ENCODE measurements at regions not wholly inside any gene's neighbourhood (a gene's known extent, or its start where the extent isn't known, plus 50 kb on each side); places are given as distances from the start of the nearest gene placed in this dataset.

- H3K4me3 ChIP-seq (ENCODE audit: control extremely low read depth in 1 of 5, extremely low read depth in 1 of 5, insufficient read depth in 1 of 5, low read depth in 2 of 5, low read length in 4 of 5): no peak overlapping the region
- Mint-ChIP-seq H3K4me3 (no peak overlapping the region), H3K27me3 (no peaks in the 10 kb centered on the region), H3K4me1 (no peaks in the 10 kb centered on the region), H3K27ac (no peak overlapping the region), H3K9me3 (ENCODE audit: insufficient read depth) (no peaks in the 10 kb centered on the region)
- no peaks in the 10 kb centered on the region for H4K20me1 ChIP-seq (ENCODE audit: control insufficient read depth, insufficient read depth, low read length, poor library complexity, severe bottlenecking)
- no peaks in the 10 kb centered on the region for H3K79me2 ChIP-seq (ENCODE audit: control insufficient read depth, insufficient read depth, low read length)
- H3K27ac ChIP-seq (ENCODE audit: low read length in 2 of 2): no peak overlapping the region
- no peak for TF ChIP-seq EZH2 (IDR thresholded peaks at IDR 0.05; ENCODE audit: borderline replicate concordance, insufficient read depth, low read depth, low read length, poor library complexity, severe bottlenecking)
- no peak for TF ChIP-seq CTCF (IDR thresholded peaks at IDR 0.05)
- CTCF ChIA-PET: no interaction called here
- no peak overlapping the region for H3K9ac ChIP-seq (ENCODE audit: low read length)
- H3K27me3 ChIP-seq (replicated peaks in 1 of 4; ENCODE audit: control extremely low read depth in 1 of 4, control insufficient read depth in 3 of 4, insufficient read depth in 4 of 4, low read length in 3 of 4): no peaks in the 10 kb centered on the region
- DNase-seq: no peak
- intact Hi-C loops (cut with micrococcal nuclease): no loop called here
- no peak for ATAC-seq (ENCODE audit: low read depth)
- H3K4me1 ChIP-seq (ENCODE audit: control insufficient read depth in 2 of 2, insufficient read depth in 2 of 2, low read length in 2 of 2): no peaks in the 10 kb centered on the region
- no peaks in the 10 kb centered on the region for H3K9me3 ChIP-seq (ENCODE audit: control extremely low read depth in 1 of 3, control insufficient read depth in 2 of 3, insufficient read depth in 1 of 3, low read length in 2 of 3)
- POLR2A ChIA-PET: no interaction called here
- no peak overlapping the region for H3K4me2 ChIP-seq (replicated peaks; ENCODE audit: low read depth, low read length, poor library complexity, severe bottlenecking)
- H2AFZ ChIP-seq (ENCODE audit: insufficient read depth, low read depth, low read length, poor library complexity, severe bottlenecking): no peak overlapping the region
- H3K36me3 ChIP-seq (replicated peaks in 1 of 2; ENCODE audit: control extremely low read depth in 1 of 2, control insufficient read depth in 1 of 2, extremely low read depth in 1 of 2, insufficient read depth in 2 of 2, low read length in 1 of 2): no peaks in the 10 kb centered on the region
Measured at GRCh38 chr2:139383532-139383931, 603.3 kb upstream of the NXPH2 start.

DNA sequence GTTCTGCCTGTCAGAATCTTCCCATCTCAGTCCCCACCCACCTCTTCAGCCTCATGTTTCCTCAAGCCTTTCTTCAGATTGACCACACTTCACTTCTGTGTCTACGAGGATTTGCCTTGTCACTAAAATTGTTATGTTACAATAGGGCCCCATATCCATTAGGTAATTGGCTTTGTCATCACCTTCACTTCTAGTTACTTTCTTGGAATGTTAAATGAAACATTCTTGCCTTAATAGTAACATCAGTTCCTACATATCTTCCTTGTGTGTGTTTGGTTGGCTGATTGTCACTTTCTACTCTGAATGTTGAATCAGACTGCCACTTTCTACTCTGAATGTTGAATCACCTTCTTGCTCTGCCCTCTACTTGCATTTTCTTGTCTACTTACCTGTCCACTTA lies 599.9 kb upstream of the NXPH2 start:
- Mint-ChIP-seq H3K4me3 (no peak overlapping the region), H3K27me3 (no peaks in the 10 kb centered on the region), H3K27ac (no peak overlapping the region), H3K4me1 (no peaks in the 10 kb centered on the region), H3K9me3 (ENCODE audit: insufficient read depth) (no peaks in the 10 kb centered on the region)
- H3K79me2 ChIP-seq (ENCODE audit: control insufficient read depth, insufficient read depth, low read length): no peaks in the 10 kb centered on the region
- no peak overlapping the region for H3K9ac ChIP-seq (ENCODE audit: low read length)
- H3K4me2 ChIP-seq (replicated peaks; ENCODE audit: low read depth, low read length, poor library complexity, severe bottlenecking): no peak overlapping the region
- WGBS (ENCODE audit: insufficient coverage): no CpG with 5 or more reads among the region's 1 CpG
- TF ChIP-seq CTCF (IDR thresholded peaks at IDR 0.05): no peak
- no peak for DNase-seq
- no peaks in the 10 kb centered on the region for H3K36me3 ChIP-seq (replicated peaks in 1 of 2; ENCODE audit: control extremely low read depth in 1 of 2, control insufficient read depth in 1 of 2, extremely low read depth in 1 of 2, insufficient read depth in 2 of 2, low read length in 1 of 2)
- H3K9me3 ChIP-seq (ENCODE audit: control extremely low read depth in 1 of 3, control insufficient read depth in 2 of 3, insufficient read depth in 1 of 3, low read length in 2 of 3): no peaks in the 10 kb centered on the region
- H2AFZ ChIP-seq (ENCODE audit: insufficient read depth, low read depth, low read length, poor library complexity, severe bottlenecking): no peak overlapping the region
- ChIA-PET POLR2A (no interaction called here), CTCF (no interaction called here)
- no peaks in the 10 kb centered on the region for H4K20me1 ChIP-seq (ENCODE audit: control insufficient read depth, insufficient read depth, low read length, poor library complexity, severe bottlenecking)
- no peak overlapping the region for H3K27ac ChIP-seq (ENCODE audit: low read length in 2 of 2)
- ATAC-seq (ENCODE audit: low read depth): no peak
- H3K4me1 ChIP-seq (ENCODE audit: control insufficient read depth in 2 of 2, insufficient read depth in 2 of 2, low read length in 2 of 2): no peaks in the 10 kb centered on the region
- H3K4me3 ChIP-seq (ENCODE audit: control extremely low read depth in 1 of 5, extremely low read depth in 1 of 5, insufficient read depth in 1 of 5, low read depth in 2 of 5, low read length in 4 of 5): no peak overlapping the region
- no peaks in the 10 kb centered on the region for H3K27me3 ChIP-seq (replicated peaks in 1 of 4; ENCODE audit: control extremely low read depth in 1 of 4, control insufficient read depth in 3 of 4, insufficient read depth in 4 of 4, low read length in 3 of 4)
- intact Hi-C loops (cut with micrococcal nuclease): no loop called here

Data from B cell (primary cell).